H1 (cell line): ENCODE measurements at regions not wholly inside any gene's neighbourhood (a gene's known extent, or its start where the extent isn't known, plus 50 kb on each side); places are given as distances from the start of the nearest gene placed in this dataset.

ENCODE experiments used
- CTCF ChIA-PET: fragments of 300-600 bp; sonication (Branson Sonifier 250); formaldehyde crosslinking; loops from one replicate; lab custom pipeline; 2021; ENCODE audit not compliant: partially characterized antibody; lab: Charles Lee
- POLR2A ChIA-PET: fragments of 300-600 bp; sonication (Branson Sonifier 250); formaldehyde crosslinking; loops from one replicate; lab custom pipeline; 2021; ENCODE audit warnings: inconsistent platforms; ENCODE audit not compliant: partially characterized antibody; lab: Charles Lee
- DNase-seq, 2 experiments: peaks; one replicate each; pipeline versions ENCODE4 v3.0.0 to v3.0.0-alpha.2; 2010 to 2022; ENCODE audit warnings: low spot score in 2 of 2, low read depth in 1 of 2, mixed read lengths in 1 of 2
- FAIRE-seq: peaks from 2 replicates; lab custom pipeline; 2011; peaks lifted over from hg19 to GRCh38; lab: Jason Lieb, UNC
- H2AFZ ChIP-seq: 2 replicates; pipeline ENCODE4 v1.8.1; 2012; ENCODE audit warnings: low read length, inconsistent platforms
- H2AK5ac ChIP-seq: 2 replicates; pipeline ENCODE4 v1.6.1; 2013; ENCODE audit warnings: low read depth, low read length
- H2BK120ac ChIP-seq: replicated peaks from 2 replicates; pipeline ENCODE3; 2013; ENCODE audit warnings: low read depth, low read length, inconsistent platforms
- H2BK12ac ChIP-seq: 2 replicates; pipeline ENCODE4 v1.6.1; 2013; ENCODE audit warnings: low read depth, low read length
- H2BK15ac ChIP-seq: 2 replicates; pipeline ENCODE4 v1.6.1; 2013; ENCODE audit warnings: low read length
- H2BK20ac ChIP-seq: 2 replicates; pipeline ENCODE4 v1.6.1; 2013; ENCODE audit warnings: low read length
- H2BK5ac ChIP-seq: 2 replicates; pipeline ENCODE4 v1.6.1; 2013; ENCODE audit warnings: low read depth, low read length
- H3K14ac ChIP-seq: 2 replicates; pipeline ENCODE4 v1.6.1; 2013; ENCODE audit warnings: inconsistent platforms; ENCODE audit not compliant: insufficient read length
- H3K18ac ChIP-seq: 2 replicates; pipeline ENCODE4 v1.6.1; 2013; ENCODE audit warnings: low read length; ENCODE audit errors: extremely low read depth
- H3K23ac ChIP-seq: 2 replicates; pipeline ENCODE4 v1.6.1; 2013; ENCODE audit warnings: inconsistent platforms; ENCODE audit not compliant: insufficient read length
- H3K23me2 ChIP-seq: 2 replicates; pipeline ENCODE4 v1.6.1; 2013; ENCODE audit warnings: low read depth, low read length
- H3K27ac ChIP-seq: 2 replicates; pipeline ENCODE4 v1.6.1; 2011; ENCODE audit warnings: low read depth, low read length, inconsistent platforms
- H3K27me3 ChIP-seq, 4 experiments: replicated peaks in 1 of 4; 1 replicate in 1 of 4; 2 replicates in 3 of 4; pipeline versions ENCODE4 v1.6.1 to v1.8.1; 2011 to 2013; ENCODE audit warnings: low read length in 3 of 4, mild to moderate bottlenecking in 3 of 4, inconsistent platforms in 2 of 4, mixed read lengths in 2 of 4, moderate library complexity in 1 of 4; ENCODE audit not compliant: control insufficient read depth in 3 of 4, insufficient read depth in 3 of 4; ENCODE audit errors: extremely low read depth in 1 of 4
- H3K36me3 ChIP-seq, 4 experiments: 2 replicates each; pipeline versions ENCODE4 v1.6.1 to v1.8.1; 2011 to 2013; ENCODE audit warnings: mild to moderate bottlenecking in 4 of 4, low read length in 3 of 4, moderate library complexity in 2 of 4, control low read depth in 1 of 4, inconsistent platforms in 1 of 4; ENCODE audit not compliant: insufficient read depth in 4 of 4, control insufficient read depth in 2 of 4
- H3K4ac ChIP-seq: replicated peaks from 2 replicates; pipeline ENCODE3; 2013; ENCODE audit warnings: low read length, low read depth, mixed read lengths, inconsistent platforms; ENCODE audit not compliant: insufficient read length
- H3K4me1 ChIP-seq, 4 experiments: replicated peaks in 1 of 4; 1 replicate in 1 of 4; 2 replicates in 3 of 4; pipeline versions ENCODE4 v1.6.1 to v1.8.1; 2011 to 2013; ENCODE audit warnings: low read length in 3 of 4, inconsistent platforms in 2 of 4, mixed read lengths in 1 of 4; ENCODE audit not compliant: insufficient read depth in 4 of 4, control insufficient read depth in 3 of 4
- H3K4me2 ChIP-seq, 2 experiments: 2 replicates each; pipeline versions ENCODE4 v1.6.1 to v1.8.1; 2011 to 2013; ENCODE audit warnings: low read depth in 2 of 2, low read length in 2 of 2, control low read depth in 1 of 2, inconsistent platforms in 1 of 2, mild to moderate bottlenecking in 1 of 2; ENCODE audit not compliant: insufficient read depth in 1 of 2
- H3K4me3 ChIP-seq, 4 experiments: fragments of 200-600, 300-600 bp in 1 of 4; sonication (generic), shearing (Covaris generic), sonication (Bioruptor Twin) in 1 of 4; 2 replicates each; pipeline versions ENCODE4 v1.5.1 to v1.8.1; 2011 to 2016; ENCODE audit warnings: low read length in 4 of 4, low read depth in 3 of 4, control low read depth in 2 of 4, inconsistent platforms in 2 of 4, mild to moderate bottlenecking in 2 of 4, mixed read lengths in 1 of 4, moderate library complexity in 1 of 4; ENCODE audit not compliant: insufficient read depth in 2 of 4; ENCODE audit errors: extremely low read depth in 1 of 4
- H3K56ac ChIP-seq: replicated peaks from 2 replicates; pipeline ENCODE3; 2013; ENCODE audit warnings: low read depth, mild to moderate bottlenecking, mixed read lengths, low read length, inconsistent platforms; ENCODE audit not compliant: insufficient read length
- H3K79me1 ChIP-seq: 2 replicates; pipeline ENCODE4 v1.6.1; 2013; ENCODE audit warnings: low read depth, low read length, control low read depth
- H3K79me2 ChIP-seq, 2 experiments: 2 replicates each; pipeline versions ENCODE4 v1.6.1 to v1.8.1; 2012 to 2013; ENCODE audit warnings: low read length in 2 of 2, mild to moderate bottlenecking in 2 of 2, inconsistent platforms in 1 of 2; ENCODE audit not compliant: insufficient read depth in 2 of 2, control insufficient read depth in 1 of 2
- H3K9ac ChIP-seq, 4 experiments: replicated peaks in 1 of 4; 1 replicate in 1 of 4; 2 replicates in 3 of 4; pipeline versions ENCODE4 v1.6.1 to v1.8.1; 2011 to 2013; ENCODE audit warnings: low read depth in 3 of 4, low read length in 3 of 4, control low read depth in 2 of 4, mild to moderate bottlenecking in 2 of 4, moderate library complexity in 2 of 4, inconsistent platforms in 1 of 4; ENCODE audit errors: extremely low read depth in 1 of 4
- H3K9me3 ChIP-seq, 2 experiments: 2 replicates each; pipeline versions ENCODE4 v1.6.1 to v1.8.1; 2012 to 2013; ENCODE audit warnings: mild to moderate bottlenecking in 2 of 2, moderate library complexity in 2 of 2, control low read depth in 1 of 2, inconsistent platforms in 1 of 2, low read depth in 1 of 2, low read length in 1 of 2, mixed read lengths in 1 of 2; ENCODE audit not compliant: insufficient read depth in 2 of 2
- H4K20me1 ChIP-seq, 2 experiments: replicated peaks in 1 of 2; 2 replicates each; pipeline versions ENCODE3 to v1.8.1; 2011 to 2013; ENCODE audit warnings: inconsistent platforms in 2 of 2, low read length in 2 of 2, mild to moderate bottlenecking in 1 of 2; ENCODE audit not compliant: insufficient read depth in 2 of 2, control insufficient read depth in 1 of 2
- H4K5ac ChIP-seq: 2 replicates; pipeline ENCODE4 v1.6.1; 2013; ENCODE audit warnings: low read length, low read depth, mixed read lengths, inconsistent platforms; ENCODE audit not compliant: insufficient read length
- H4K8ac ChIP-seq: 2 replicates; pipeline ENCODE4 v1.8.0; 2013; ENCODE audit warnings: mild to moderate bottlenecking, moderate library complexity, low read length, inconsistent platforms; ENCODE audit not compliant: insufficient read depth; ENCODE audit errors: extremely low read depth
- H4K91ac ChIP-seq: replicated peaks from 2 replicates; pipeline ENCODE3; 2013; ENCODE audit warnings: low read length, mixed read lengths, inconsistent platforms; ENCODE audit not compliant: insufficient read length
- BRCA1 ChIP-seq: IDR thresholded peaks from 2 replicates; pipeline ENCODE4 v1.6.1; 2012; ENCODE audit warnings: low read depth, low read length, improper control_type of control experiment
- CBX8 ChIP-seq: fragments of 300-800, 300-1000 bp; sonication (generic); IDR thresholded peaks from 2 replicates; pipeline ENCODE4 v1.7.1; 2016; ENCODE audit warnings: low read depth, low read length, borderline replicate concordance
- CTBP2 ChIP-seq: IDR thresholded peaks from 2 replicates; pipeline ENCODE4 v1.7.0; 2011; ENCODE audit warnings: borderline replicate concordance, mild to moderate bottlenecking, moderate library complexity, mixed read lengths, low read length; ENCODE audit not compliant: insufficient read depth, insufficient read length
- EZH2 ChIP-seq: fragments of 200-600 bp; sonication (generic); IDR thresholded peaks from 2 replicates; pipeline ENCODE4 v1.7.1; 2012; ENCODE audit warnings: low read depth, mild to moderate bottlenecking, moderate library complexity, low read length, inconsistent platforms; ENCODE audit not compliant: severe bottlenecking
- HDAC2 ChIP-seq, 2 experiments: fragments of 300-600 bp in 1 of 2; sonication (generic) in 1 of 2; IDR thresholded peaks; 2 replicates each; pipeline ENCODE4 v1.6.1; 2011 to 2012; ENCODE audit warnings: low read depth in 2 of 2, low read length in 2 of 2, mild to moderate bottlenecking in 2 of 2, moderate library complexity in 2 of 2, borderline replicate concordance in 1 of 2, inconsistent platforms in 1 of 2
- SAP30 ChIP-seq: fragments of 300-600 bp; sonication (generic); IDR thresholded peaks from 2 replicates; pipeline ENCODE4 v1.7.1; 2012; ENCODE audit warnings: low read length, moderate library complexity, mild to moderate bottlenecking, inconsistent platforms; ENCODE audit not compliant: insufficient read depth, insufficient replicate concordance
- TAF1 ChIP-seq: IDR thresholded peaks from 2 replicates; pipeline ENCODE4 v1.6.1; 2011; ENCODE audit warnings: mild to moderate bottlenecking, low read depth, low read length
- YY1 ChIP-seq: IDR thresholded peaks from 2 replicates; pipeline ENCODE4 v1.6.1; 2011; ENCODE audit warnings: low read depth, mild to moderate bottlenecking, low read length
- ZNF274 ChIP-seq: IDR thresholded peaks from 2 replicates; pipeline ENCODE4 v1.7.0; 2012; ENCODE audit warnings: low read length, borderline replicate concordance; ENCODE audit errors: extremely low read depth
- WGBS, 2 experiments: shearing (Covaris generic) in 1 of 2; methylation state at CpG; one replicate each; pipeline versions ENCODE4 v1.1.6 to v1.1.7; 2013 to 2015; ENCODE audit warnings: low lambda C conversion rate in 2 of 2, mixed read lengths in 2 of 2, inconsistent platforms in 1 of 2, low coverage in 1 of 2, missing lambda C conversion rate in 1 of 2; ENCODE audit not compliant: insufficient replicate concordance in 2 of 2, insufficient coverage in 1 of 2, insufficient read length in 1 of 2; ENCODE audit errors: extremely low coverage in 1 of 2, missing lambda C conversion rate in 1 of 2; 5-methylcytosine and 5-hydroxymethylcytosine counted together
- TF ChIP-seq, protein P1 (sequence below), 3 experiments: IDR thresholded peaks; 1 replicate in 2 of 3; 2 replicates in 1 of 3; pipeline versions ENCODE4 v1.5.1 to v1.6.1; 2011; ENCODE audit warnings: low read length in 3 of 3, mild to moderate bottlenecking in 3 of 3, inconsistent platforms in 2 of 3, low read depth in 1 of 3, moderate library complexity in 1 of 3; ENCODE audit not compliant: insufficient read depth in 1 of 3; ENCODE audit errors: control extremely low read depth in 1 of 3
- TF ChIP-seq, protein P2 (sequence below): IDR thresholded peaks from 2 replicates; pipeline ENCODE4 v1.6.1; 2012; ENCODE audit warnings: inconsistent platforms

DNA sequence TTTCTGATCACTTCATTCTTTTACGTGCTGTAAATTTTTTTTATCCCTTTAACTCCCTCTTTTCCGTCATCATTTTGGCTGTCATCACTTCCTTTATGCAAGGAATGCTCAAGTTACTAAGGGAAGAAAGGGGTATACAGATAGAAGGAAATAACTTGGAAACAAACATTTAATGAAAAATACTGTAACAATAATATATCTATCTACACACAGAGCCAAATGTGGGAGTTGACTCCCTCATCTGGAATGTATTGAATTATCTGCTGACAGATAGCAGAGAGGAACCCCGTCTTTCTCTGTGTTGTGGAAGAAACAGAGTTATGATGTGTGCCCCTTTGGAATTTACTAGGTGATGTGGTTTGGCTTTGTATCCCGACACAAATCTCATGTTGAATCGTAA is 182.5 kb upstream of the NXPH2 start:
- peaks cover 0 to 4% (median 1%) of the 10 kb centered on the region in 4 experiments; a peak in 2 of 7 replicates for H3K4me1 ChIP-seq
- H4K20me1 ChIP-seq = no peaks in the 10 kb centered on the region
- 0 out of 4 replicates have a peak, but pooled peaks cover 0 to 4% of the 10 kb centered on the region in 2 experiments for H3K9me3 ChIP-seq
- H3K27me3 ChIP-seq = no peaks in the 10 kb centered on the region
- H3K4me3 ChIP-seq = no peak overlapping the region
- H2BK120ac ChIP-seq = no peak overlapping the region
- no peak overlapping the region for H2BK15ac ChIP-seq
- POLR2A ChIA-PET = no interaction called here
- no peak overlapping the region for H3K56ac ChIP-seq
- no peak overlapping the region for H3K18ac ChIP-seq
- H3K79me1 ChIP-seq = no peaks in the 10 kb centered on the region
- H3K36me3 ChIP-seq = no peaks in the 10 kb centered on the region; a peak in 1 of 8 replicates
- H3K27ac ChIP-seq = no peak overlapping the region
- H3K14ac ChIP-seq = no peak overlapping the region
- DNase-seq (no peak), FAIRE-seq (no peak)
- H2BK12ac ChIP-seq = no peak overlapping the region
- CTCF ChIA-PET = interaction anchor here (0.6 kb wide), 1 partner anchor 13 kb away, joined by 3 read pairs; no protein-coding TSS in a partner anchor
- no peak overlapping the region for H3K4ac ChIP-seq
- H2BK5ac ChIP-seq = no peak overlapping the region
- 97 to 100% methylated on average over 2 to 5 of the region's 5 CpGs for WGBS, 2 experiments
- H2BK20ac ChIP-seq = no peak overlapping the region
- no peak overlapping the region for H3K23ac ChIP-seq
- no peaks in the 10 kb centered on the region for H3K23me2 ChIP-seq
- H3K9ac ChIP-seq = no peak overlapping the region
- no peaks in the 10 kb centered on the region for H3K79me2 ChIP-seq
- H4K5ac ChIP-seq = no peak overlapping the region
- no peak overlapping the region for H4K8ac ChIP-seq
- no peak overlapping the region for H2AK5ac ChIP-seq
- H4K91ac ChIP-seq = no peak overlapping the region
- no peak overlapping the region for H3K4me2 ChIP-seq
- H2AFZ ChIP-seq = no peak overlapping the region
- TF ChIP-seq YY1 = no peak
- no peak for TF ChIP-seq BRCA1
- TF ChIP-seq ZNF274 = no peak
- no peak for TF ChIP-seq CTBP2
- no peak for TF ChIP-seq EZH2
- no peak for TF ChIP-seq TAF1
- no peak for TF ChIP-seq SAP30
- TF ChIP-seq, protein P1, sequence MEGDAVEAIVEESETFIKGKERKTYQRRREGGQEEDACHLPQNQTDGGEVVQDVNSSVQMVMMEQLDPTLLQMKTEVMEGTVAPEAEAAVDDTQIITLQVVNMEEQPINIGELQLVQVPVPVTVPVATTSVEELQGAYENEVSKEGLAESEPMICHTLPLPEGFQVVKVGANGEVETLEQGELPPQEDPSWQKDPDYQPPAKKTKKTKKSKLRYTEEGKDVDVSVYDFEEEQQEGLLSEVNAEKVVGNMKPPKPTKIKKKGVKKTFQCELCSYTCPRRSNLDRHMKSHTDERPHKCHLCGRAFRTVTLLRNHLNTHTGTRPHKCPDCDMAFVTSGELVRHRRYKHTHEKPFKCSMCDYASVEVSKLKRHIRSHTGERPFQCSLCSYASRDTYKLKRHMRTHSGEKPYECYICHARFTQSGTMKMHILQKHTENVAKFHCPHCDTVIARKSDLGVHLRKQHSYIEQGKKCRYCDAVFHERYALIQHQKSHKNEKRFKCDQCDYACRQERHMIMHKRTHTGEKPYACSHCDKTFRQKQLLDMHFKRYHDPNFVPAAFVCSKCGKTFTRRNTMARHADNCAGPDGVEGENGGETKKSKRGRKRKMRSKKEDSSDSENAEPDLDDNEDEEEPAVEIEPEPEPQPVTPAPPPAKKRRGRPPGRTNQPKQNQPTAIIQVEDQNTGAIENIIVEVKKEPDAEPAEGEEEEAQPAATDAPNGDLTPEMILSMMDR (IDR thresholded peaks at IDR 0.05; ENCODE audit: control extremely low read depth in 1 of 3, insufficient read depth in 1 of 3, low read depth in 1 of 3, low read length in 3 of 3) = no peak
- no peak for TF ChIP-seq HDAC2 (IDR thresholded peaks at IDR 0.05; ENCODE audit: borderline replicate concordance in 1 of 2, low read depth in 2 of 2, low read length in 2 of 2)
- no peak for TF ChIP-seq CBX8
- TF ChIP-seq, protein P2, sequence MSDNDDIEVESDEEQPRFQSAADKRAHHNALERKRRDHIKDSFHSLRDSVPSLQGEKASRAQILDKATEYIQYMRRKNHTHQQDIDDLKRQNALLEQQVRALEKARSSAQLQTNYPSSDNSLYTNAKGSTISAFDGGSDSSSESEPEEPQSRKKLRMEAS = no peak
